ENCODE measurements at regions not wholly inside any gene's neighbourhood (a gene's known extent, or its start where the extent isn't known, plus 50 kb on each side); places are given as distances from the start of the nearest gene placed in this dataset.

DNA sequence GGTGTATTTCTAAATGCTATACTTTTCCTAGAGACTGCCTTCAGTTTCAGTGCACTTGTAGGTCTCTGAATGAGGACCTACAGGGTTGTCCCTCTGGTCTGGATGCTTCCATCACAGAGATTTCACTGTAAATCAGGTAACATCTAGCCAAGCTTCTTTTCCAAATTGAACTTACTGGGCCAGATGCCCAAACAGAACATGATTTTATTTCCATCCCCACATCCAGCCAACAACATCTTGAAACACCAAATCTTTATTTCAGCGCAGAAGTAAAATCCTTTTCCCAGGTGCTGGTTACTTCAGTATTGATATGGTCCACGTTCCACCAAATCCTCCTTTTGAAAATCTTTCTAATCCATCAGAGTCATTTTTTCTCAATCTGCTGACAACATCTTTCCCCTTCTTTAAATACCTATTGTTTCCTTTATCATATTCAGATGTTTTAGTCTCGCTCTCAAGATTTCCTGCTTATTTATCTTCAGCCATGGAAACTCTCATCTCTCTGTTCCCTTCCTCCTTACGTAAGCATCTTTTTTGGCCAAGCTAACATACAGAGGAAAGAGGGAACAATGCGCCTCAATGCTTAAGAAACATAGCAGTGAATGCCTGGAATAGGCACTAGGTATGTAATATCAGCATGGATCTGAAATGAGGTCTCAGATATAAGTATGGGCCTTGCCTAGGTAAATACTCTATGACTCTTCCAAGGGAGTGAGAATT lies 201.2 kb upstream of the MTNR1B start:
- FAIRE-seq: no peak

DNA sequence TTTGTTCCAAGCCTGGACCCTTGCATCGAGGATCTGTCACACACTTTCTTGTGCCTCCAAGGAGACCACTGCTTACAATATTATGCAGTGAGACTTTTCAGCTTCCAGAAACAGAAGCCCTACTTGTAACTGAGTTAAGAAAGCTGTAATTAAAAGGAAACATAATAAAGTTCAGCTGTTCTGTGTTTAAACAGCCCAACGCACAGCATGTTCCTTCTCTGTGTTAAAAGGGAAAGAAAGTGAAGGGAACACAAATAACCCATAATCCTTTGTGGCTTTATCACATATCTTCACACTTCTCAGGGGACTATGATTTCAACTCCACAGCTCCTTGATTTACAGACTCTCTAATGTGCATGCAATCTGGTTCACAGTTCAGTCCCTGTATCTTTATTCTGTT lies 200.3 kb upstream of the MTNR1B start:
- FAIRE-seq: no peak

DNA sequence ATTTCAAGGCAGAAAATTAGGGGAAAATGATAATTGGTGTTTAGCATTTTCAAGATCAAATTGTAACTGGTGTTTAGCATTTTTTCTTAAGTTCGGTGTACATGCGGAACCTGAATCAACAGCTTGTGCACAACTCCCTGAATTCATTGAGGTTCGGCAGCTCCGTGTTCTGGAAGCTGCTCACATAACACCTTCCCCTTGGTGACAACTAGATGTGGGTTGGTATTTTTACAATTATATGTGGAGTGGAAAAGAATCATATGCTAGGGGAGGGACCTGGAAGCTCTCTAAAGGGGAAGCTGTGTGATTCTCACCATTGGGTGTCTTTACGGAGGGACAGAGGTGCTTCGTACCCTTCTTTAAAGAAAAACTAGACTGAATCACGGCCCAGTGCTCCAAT lies 199.0 kb upstream of the MTNR1B start:
- FAIRE-seq: no peak

DNA sequence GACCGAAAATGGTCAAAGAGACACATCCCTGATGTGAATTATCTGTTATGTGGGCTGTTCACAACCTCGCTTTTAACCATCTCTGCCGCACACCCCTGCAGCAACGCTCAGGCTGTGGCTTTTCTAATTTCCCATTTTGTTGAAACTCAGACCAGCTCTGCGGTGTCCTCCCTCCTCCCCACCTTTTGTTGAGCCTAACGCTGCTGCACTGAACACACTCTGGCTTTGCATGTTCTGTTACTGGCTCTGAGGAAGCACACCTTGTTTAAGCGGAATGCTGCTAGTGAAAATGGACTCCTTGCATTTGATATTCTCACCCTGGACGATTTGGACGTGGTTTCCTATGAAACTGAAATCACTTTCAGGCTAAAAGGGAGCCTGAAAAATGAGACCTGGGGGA lies 198.5 kb upstream of the MTNR1B start:
- no peak for FAIRE-seq

DNA sequence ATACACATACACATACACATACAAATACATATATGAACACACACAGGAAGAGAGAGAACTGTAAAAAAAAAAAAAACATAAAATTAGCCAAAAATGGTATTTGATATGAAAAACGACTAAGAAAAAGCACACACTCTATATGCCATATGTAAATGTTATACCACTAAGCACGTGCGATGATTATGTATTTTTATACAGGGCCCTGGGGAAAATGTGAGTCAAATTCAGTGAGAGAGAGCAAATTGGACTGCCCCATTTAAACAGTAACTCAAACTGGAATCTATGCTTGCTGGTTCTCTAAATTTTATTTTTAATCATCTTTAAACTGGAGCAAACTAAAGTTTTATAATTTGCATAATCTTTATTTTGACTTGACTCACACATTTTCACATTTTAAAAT lies 197.8 kb upstream of the MTNR1B start:
- FAIRE-seq: no peak

DNA sequence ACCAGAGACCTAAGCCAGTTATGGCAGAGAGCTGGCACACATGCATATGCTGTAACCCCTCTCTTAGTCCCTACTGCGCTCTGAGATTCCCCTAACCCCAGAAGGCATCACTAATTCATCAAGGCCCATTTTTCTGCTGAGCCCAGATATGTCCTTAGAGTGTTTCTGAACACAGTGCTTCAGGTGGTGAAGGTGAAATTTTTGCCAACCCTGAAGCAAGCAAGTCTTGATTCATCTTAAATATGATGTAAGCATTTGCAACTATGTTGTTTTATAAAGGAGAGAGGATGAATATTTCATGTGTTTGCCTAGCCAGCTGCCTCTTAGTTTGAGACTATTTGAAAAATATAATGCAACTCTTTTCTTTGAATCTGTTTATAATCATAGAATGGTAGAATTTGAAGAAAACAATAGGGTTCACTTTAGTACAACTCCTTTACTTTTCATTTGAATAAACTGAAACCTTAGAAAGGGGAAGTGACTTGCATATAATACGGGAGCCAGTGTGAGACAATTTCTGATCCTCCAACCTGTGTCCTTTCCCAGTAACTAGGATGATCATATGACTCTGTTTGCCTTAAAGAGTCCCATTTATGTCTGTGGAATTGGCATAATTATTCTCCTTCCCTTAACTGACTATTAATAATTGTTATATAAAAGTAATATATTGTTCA lies 194.3 kb upstream of the MTNR1B start:
- no peak for FAIRE-seq

DNA sequence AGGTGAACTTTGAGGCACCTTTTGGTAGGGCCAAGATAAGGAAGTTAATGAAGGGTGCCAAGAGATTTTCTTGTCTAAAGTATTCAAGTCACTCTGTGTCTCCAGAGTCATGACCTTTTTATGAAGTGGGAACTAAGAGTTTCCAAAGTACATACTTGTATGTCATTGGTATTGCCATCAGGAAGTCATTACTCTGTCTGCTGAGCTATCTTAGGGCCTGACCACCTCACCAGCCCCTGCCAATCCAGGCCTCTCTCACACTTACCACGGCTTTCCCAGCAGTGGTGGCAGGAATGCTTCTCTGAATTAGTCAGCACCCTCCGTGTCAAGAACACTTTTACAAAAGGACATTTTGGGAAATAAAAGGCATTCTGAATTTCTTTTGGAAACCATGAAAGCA lies 192.8 kb upstream of the MTNR1B start:
- no peak for FAIRE-seq

DNA sequence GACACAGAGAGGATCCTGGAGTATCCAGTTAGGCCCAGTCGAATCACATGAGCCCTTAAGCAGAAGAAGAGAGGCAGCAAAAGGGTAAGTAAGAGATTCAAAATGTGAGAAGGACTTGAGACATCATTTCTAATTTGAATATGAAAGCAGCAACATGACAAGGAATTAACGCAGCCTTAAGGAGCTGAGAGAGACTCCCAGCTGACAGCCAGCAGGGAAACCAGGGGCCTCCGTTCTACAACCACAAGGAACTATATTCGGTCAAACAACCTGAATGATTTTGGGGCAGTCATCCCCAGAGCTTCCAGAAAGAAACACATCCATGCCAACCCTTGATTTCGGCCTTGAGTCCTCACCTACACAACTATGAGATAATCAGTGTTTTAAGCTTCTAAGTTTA lies 189.7 kb upstream of the MTNR1B start:
- no peak for FAIRE-seq

DNA sequence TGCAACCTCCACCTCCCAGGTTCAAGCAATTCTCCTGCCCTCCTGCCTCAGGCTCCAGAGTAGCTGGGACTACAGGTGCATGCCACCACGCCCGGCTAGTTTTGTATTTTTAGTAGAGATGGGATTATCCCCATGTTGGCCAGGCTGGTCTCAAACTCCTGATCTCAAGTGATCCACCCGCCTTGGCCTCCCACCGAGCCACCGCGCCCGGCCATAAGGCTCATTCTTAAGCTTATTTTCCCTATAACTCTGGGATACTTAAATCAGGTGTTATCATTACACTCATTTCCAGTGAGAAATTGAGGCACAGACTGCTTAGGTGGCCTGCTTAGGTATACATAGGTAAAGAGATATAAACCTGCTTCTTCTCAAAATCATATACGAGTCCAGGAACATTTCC lies 188.3 kb upstream of the MTNR1B start:
- FAIRE-seq: no peak

DNA sequence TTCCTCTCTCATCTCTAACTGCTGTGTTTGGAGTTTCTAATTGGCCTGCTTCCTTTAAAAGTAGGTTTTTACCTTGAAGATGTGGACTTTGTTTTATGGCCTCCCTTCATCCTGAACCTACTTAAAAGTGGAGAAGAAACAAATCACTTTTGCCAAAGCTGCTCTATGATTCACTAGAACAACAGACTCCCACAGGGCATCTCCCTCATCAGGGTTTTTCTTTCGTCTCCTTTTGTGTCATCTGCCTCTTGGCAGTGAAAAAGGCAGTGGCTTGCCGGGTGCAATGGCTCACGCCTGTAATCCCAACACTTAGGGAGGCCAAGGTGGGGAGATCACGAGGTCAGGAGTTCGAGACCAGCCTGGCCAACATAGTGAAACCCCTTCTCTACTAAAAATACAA lies 186.6 kb upstream of the MTNR1B start:
- FAIRE-seq: no peak

DNA sequence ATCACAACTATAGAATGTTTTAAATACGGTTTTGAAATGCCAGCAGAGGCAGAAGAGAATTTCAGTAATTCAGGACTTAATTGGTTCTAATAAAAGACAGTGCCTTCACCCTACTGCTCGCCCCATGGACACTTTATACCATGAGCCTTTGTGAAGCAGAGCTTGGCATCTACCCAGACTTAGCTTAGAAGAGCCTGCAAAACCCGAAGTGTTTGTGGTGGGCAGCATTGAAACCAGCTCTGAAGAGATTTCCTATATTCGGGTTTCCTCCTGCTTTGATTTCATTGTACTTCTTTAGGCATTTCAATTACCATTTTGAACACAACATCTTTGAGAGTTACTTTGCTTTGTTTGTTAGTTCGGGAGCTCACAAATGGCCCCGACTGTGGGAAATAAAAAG lies 185.1 kb upstream of the MTNR1B start:
- no peak for FAIRE-seq

DNA sequence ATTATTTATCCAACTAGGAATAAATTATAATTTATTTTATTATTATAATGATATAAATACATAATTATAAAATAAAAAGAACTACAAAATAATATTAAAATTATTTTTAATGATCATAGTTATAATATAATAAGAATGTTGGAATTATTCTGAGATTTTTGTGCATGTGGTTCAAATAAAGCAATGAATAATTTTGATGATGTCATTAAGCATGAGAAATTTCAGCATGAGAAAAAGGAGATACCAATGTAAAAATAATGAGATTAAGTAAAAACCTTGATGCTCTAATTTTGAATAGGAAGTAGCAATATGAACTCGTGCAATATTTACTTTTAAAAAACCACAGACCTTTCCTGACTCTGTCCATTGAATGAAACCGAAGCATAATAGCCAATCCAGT lies 181.8 kb upstream of the MTNR1B start:
- peak; percentile 72 for FAIRE-seq

DNA sequence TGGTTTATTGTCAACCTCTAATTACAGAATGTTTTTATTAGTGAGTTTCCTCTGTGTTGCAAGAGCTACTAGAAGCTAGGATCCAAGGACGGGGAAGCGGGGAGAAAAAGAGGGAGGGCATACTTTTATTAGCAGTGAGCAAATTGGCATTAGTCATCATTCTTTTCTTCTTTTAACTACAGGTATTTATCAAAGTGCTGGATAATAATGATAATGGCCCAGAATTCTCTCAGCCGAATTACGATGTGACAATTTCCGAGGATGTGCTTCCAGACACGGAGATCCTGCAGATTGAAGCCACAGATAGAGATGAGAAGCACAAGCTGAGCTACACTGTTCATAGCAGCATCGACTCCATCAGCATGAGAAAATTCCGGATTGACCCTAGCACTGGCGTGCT lies 179.7 kb upstream of the MTNR1B start:
- no peak for FAIRE-seq

DNA sequence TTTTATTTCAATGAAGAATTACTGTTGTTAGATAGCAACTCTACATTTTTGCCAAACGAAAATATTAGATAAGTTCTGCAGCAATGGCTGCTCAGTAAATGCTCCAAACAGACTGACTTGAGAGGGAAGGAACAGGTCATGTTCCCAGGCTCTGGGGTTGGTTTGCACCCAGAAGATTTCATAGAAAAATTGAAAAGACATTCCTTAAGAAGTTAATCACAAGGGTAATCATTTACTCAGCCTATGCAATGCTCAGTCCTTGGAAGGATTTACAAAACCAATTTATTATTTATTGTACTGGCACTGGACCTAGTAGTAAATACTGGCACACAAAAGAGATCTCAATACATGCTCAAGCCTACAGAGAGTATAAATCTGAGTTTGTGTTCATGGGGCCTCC lies 179.1 kb upstream of the MTNR1B start:
- FAIRE-seq: no peak

DNA sequence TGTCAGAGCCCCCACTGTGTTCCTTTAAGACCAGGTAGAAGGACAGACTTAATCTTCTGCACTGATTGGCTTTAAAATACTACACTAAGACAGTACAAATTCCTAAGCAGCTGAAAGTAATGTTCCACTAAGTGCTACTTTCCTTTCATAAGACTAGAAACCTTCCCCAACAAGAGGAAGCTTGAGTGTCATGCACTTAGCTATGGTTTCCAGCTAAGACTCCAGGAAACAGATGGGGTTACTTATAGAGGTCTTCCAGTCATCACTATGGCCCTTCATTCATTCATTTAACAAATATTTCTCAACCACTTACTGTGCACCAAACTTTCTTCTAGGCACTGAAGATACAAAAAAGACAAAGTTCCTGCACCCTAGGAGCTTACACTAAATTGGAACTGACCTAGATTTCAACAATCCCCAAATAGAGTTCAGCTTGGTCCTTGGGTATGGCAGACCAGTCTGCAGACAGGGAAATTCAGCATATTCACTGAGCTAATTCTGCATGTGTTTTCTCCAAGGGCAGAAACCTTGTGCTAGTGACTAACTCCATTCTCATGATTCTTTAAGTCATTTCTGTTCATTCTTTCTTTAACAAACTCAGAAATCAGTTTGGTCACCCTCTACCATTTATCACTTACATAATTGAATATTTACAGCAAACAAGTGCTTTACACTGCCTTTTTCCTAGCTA lies 178.4 kb upstream of the MTNR1B start:
- FAIRE-seq: no peak

DNA sequence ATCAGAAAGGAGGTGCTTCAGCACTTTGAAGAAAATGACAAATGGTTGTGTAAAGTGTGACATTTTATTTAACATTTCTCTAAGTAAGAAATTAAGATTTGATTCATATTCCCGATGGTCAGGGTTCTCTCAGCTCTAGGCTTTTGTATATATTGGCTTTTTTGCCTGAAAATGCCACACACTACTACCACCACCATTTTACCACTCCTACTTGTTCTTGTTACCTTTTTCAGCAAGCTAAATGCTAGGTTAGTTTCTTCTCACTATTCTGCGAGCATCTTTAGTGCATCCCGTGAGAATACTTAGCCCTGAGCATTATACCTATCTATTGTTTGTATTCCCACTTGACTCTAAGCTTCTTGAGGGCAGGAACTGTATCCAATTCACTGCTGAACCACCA lies 177.6 kb upstream of the MTNR1B start:
- no peak for FAIRE-seq

DNA sequence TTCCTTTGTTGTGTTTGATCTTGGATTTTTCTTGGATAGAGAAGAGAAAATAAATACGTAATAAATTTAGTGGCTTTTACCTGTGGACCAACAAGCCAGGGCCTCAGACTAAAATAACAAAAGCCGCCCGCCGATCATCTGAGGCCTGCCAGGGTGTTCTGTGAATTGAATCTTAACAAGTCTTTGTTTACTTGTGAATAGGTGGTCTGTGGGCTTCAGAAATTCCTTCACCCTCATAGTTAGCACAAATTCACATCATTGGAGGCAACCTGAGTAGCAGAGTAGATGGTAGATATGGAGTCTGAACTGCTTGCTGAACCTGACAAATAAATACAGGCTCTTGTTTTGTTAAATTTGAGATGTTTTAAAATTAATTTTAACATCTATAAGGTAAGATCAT lies 176.3 kb upstream of the MTNR1B start:
- FAIRE-seq: no peak

DNA sequence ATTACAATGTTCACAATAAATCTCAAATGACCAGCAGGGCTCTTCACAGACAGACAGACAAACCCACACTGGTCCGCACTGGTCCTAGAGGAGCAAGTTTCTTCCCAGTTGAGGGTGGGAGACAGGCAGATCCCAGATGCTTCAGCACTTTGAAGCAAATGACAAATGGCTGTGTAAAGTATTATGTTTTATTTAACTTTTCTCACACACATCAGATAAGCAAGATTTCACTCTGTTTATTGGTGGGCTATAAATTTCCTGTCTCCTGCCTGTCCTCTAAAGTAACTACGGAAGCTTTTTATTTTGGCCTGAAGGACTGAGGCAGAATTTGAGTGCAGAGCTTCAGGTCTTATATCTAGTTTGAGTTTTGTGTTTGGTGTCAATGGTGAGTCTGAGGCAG lies 174.7 kb upstream of the MTNR1B start:
- no peak for FAIRE-seq

DNA sequence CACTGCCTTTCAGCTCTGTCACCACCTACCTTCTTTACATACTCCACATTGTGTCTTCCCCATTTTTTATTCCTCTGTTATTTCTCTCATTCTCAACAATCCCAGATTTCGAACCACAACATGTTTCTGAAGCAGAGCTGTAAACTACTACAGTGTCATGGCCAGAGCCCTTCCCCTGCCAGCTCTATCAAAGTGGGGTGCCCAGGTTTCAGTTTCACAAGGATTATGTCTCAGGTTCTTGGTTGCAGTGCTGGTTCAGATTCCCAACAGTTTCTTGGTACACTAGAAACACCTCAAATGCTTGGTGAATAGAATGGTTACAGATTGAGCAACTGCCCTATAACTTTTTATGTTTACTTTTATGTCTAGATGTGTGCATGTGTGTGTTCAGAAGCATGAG lies 172.7 kb upstream of the MTNR1B start:
- FAIRE-seq: no peak

DNA sequence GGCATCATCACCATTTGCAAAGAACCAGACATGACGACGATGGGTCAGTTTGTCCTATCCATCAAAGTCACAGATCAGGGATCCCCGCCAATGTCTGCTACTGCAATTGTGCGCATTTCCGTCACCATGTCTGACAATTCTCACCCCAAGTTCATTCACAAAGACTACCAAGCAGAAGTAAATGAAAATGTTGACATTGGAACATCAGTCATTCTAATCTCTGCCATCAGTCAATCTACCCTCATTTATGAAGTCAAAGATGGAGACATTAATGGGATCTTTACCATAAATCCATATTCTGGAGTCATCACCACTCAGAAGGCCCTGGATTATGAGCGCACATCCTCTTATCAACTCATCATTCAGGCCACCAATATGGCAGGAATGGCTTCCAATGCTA lies 171.6 kb upstream of the MTNR1B start:
- FAIRE-seq: no peak

DNA sequence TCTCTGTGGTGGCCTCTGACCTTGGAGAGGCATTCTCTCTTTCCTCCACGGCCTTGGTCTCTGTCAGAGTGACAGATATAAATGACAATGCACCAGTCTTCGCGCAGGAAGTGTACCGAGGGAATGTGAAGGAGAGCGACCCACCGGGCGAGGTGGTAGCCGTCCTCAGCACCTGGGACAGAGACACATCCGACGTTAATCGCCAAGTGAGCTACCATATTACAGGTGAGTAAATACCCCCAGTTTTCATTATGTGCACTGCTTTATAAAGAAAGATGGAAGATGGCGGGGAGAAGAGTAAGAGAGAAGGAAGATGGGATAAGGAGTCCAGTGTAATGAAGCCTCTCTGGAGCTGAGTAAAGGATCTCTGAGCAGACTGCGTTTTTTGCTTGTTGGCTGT lies 167.8 kb upstream of the MTNR1B start:
- no peak for FAIRE-seq

DNA sequence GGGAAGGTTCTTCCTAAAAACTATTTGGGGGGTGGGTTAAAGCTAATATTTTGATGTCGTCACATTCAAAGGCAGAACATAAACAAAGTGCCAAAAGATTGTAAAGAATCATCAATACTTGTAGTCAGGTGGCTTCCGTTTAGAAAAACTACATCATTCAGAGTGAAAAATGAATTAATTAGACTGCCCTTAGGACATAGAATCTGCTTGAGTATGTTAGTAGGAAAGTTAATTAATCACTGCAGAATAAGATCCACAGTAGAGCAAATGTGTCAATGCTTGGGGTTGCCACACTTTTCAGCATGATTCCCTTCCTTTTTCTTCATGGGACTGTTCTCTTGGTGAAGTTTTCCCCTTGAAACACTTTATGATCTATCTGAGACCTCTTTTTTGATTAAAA lies 166.8 kb upstream of the MTNR1B start:
- FAIRE-seq: no peak

DNA sequence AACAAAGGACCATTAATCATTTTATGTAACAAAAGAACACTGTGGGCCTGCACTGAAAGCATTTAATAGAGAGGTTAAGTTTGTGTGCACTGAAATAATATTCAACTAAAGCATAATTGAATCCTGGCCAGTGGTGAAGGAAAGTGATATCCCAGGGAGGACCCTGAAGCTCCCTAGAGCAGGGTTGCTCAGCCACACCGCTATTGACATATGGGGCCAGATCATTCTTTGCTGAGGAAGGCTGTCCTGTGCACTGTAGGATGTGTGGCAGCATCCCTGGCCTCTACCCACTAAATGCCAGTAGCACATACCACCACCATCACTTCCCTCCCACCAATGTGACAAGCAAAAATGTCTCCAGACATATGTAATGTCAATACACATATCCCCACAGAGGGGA lies 166.1 kb upstream of the MTNR1B start:
- FAIRE-seq: no peak

DNA sequence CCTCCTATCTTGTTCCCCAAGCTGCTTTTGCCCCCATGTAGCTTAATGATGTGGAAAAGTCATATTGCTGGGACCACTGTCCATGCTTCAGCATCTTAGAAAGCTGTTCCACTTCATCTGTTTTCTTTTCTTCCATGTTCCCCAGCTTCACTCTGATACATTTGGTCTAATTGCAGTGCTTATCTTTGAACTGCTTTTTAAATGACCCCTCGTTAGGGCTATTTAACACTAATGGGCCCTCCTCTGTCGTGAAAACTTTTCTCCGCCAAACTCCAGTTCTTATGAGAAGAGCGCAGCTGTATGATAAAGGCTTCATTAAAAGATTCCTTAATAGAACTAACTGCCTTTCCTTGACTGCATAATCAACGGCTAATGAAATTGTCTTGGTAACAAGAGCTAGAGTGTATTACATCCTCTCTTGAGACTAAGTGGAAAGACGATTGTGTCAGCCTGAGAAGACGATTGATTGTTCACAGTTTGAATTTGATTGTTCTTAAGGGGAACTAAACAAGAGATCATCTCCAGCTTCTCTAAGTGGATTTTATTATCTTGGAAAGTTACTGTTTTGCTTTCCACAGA lies 165.0 kb upstream of the MTNR1B start:
- FAIRE-seq: no peak
